ENCODE measurements at regions not wholly inside any gene's neighbourhood (a gene's known extent, or its start where the extent isn't known, plus 50 kb on each side); places are given as distances from the start of the nearest gene placed in this dataset.

DNA sequence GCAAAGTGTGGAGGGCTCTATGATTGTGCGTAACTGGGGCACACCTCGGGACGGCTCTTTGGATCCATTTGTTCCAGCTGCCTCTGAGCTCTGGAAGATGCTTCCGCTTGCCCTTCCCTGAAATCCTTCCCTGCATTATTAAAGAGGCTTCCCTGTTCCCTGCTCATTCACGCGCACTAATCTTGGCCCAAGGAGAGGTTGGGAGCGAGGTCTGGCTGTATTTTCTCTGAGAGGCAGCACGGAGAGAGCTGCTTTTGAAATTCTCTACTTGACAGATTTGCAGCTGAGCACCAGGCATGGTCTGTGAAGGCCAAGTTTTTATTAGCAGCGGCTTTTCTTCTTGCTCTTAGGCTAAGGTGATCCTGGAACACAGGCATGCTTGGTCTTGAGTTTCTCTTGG lies 94.8 kb upstream of the NTM start:
- no peaks in the 10 kb centered on the region for H3K9me3 ChIP-seq (ENCODE audit: control insufficient read depth in 3 of 3, low read length in 3 of 3)
- no peak overlapping the region for H3K9ac ChIP-seq (ENCODE audit: low read depth in 1 of 3, low read length in 3 of 3)
- no peak overlapping the region for H3K4me3 ChIP-seq (ENCODE audit: low read length in 3 of 3)
- H3K36me3 ChIP-seq (ENCODE audit: control insufficient read depth in 3 of 3, insufficient read depth in 3 of 3, low read length in 3 of 3), result no peaks in the 10 kb centered on the region
- H3K27ac ChIP-seq (ENCODE audit: low read depth, low read length), result no peak overlapping the region
- no peaks in the 10 kb centered on the region for H3K4me1 ChIP-seq (ENCODE audit: control insufficient read depth in 3 of 3, insufficient read depth in 3 of 3, low read length in 3 of 3)
- H3K27me3 ChIP-seq (ENCODE audit: control insufficient read depth in 3 of 3, insufficient read depth in 3 of 3, low read length in 3 of 3), result no peaks in the 10 kb centered on the region

GRCh38 chr11:131278472-131278871 lies 91.9 kb upstream of the NTM start:
- H3K27me3 ChIP-seq (ENCODE audit: control insufficient read depth in 3 of 3, insufficient read depth in 3 of 3, low read length in 3 of 3), result no peaks in the 10 kb centered on the region
- peaks cover 0 to 1% (median 0%) of the 10 kb centered on the region in 3 donors for H3K9me3 ChIP-seq (ENCODE audit: control insufficient read depth in 3 of 3, low read length in 3 of 3)
- H3K27ac ChIP-seq (ENCODE audit: low read depth, low read length), result no peak overlapping the region
- no peak overlapping the region for H3K4me3 ChIP-seq (ENCODE audit: low read length in 3 of 3)
- H3K9ac ChIP-seq (ENCODE audit: low read depth in 1 of 3, low read length in 3 of 3), result no peak overlapping the region
- H3K36me3 ChIP-seq (ENCODE audit: control insufficient read depth in 3 of 3, insufficient read depth in 3 of 3, low read length in 3 of 3), result no peaks in the 10 kb centered on the region
- no peaks in the 10 kb centered on the region for H3K4me1 ChIP-seq (ENCODE audit: control insufficient read depth in 3 of 3, insufficient read depth in 3 of 3, low read length in 3 of 3)

- H3K9me3 ChIP-seq (ENCODE audit: control insufficient read depth in 3 of 3, low read length in 3 of 3), result peaks cover 0 to 1% (median 0%) of the 10 kb centered on the region in 3 donors
- no peak overlapping the region for H3K9ac ChIP-seq (ENCODE audit: low read depth in 1 of 3, low read length in 3 of 3)
- H3K4me1 ChIP-seq (ENCODE audit: control insufficient read depth in 3 of 3, insufficient read depth in 3 of 3, low read length in 3 of 3), result no peaks in the 10 kb centered on the region
- no peak overlapping the region for H3K27ac ChIP-seq (ENCODE audit: low read depth, low read length)
- H3K4me3 ChIP-seq (ENCODE audit: low read length in 3 of 3), result no peak overlapping the region
- H3K27me3 ChIP-seq (ENCODE audit: control insufficient read depth in 3 of 3, insufficient read depth in 3 of 3, low read length in 3 of 3), result no peaks in the 10 kb centered on the region
- no peaks in the 10 kb centered on the region for H3K36me3 ChIP-seq (ENCODE audit: control insufficient read depth in 3 of 3, insufficient read depth in 3 of 3, low read length in 3 of 3)
Observed at GRCh38 chr11:131279654-131280384, 90.6 kb upstream of the NTM start.

GRCh38 chr11:131281316-131281715 lies 89.1 kb upstream of the NTM start:
- no peak overlapping the region for H3K9ac ChIP-seq (ENCODE audit: low read depth in 1 of 3, low read length in 3 of 3)
- no peak overlapping the region for H3K4me3 ChIP-seq (ENCODE audit: low read length in 3 of 3)
- no peak overlapping the region for H3K27ac ChIP-seq (ENCODE audit: low read depth, low read length)
- no peaks in the 10 kb centered on the region for H3K4me1 ChIP-seq (ENCODE audit: control insufficient read depth in 3 of 3, insufficient read depth in 3 of 3, low read length in 3 of 3)
- H3K9me3 ChIP-seq (ENCODE audit: control insufficient read depth in 3 of 3, low read length in 3 of 3), result peaks cover 0 to 1% (median 0%) of the 10 kb centered on the region in 3 donors
- no peaks in the 10 kb centered on the region for H3K36me3 ChIP-seq (ENCODE audit: control insufficient read depth in 3 of 3, insufficient read depth in 3 of 3, low read length in 3 of 3)
- no peaks in the 10 kb centered on the region for H3K27me3 ChIP-seq (ENCODE audit: control insufficient read depth in 3 of 3, insufficient read depth in 3 of 3, low read length in 3 of 3)

DNA sequence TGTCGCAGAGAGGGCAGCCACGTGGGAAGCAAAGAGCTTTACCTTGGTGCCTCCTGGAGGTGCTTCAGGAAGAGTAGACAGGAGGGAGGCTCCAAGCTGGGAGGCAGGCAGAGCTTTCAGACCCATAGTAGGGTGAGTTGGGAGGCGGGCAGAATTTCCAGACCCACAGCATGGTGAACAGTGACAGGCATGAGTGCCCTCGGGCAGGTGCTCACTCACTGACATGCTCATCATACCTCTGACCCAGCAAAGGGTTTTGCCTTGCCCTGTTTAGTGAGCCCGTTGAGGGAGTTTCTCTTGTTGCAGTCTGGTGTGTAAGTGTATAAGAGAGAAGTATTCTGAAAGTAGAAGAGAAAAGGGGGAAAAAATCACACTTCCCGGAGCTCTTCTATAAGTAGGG lies 86.4 kb upstream of the NTM start:
- Histone ChIP-seq H3K9me3 (ENCODE audit: control insufficient read depth in 3 of 3, low read length in 3 of 3) (peaks cover 0 to 1% (median 0%) of the 10 kb centered on the region in 3 donors), H3K27ac (ENCODE audit: low read depth, low read length) (no peak overlapping the region), H3K4me3 (ENCODE audit: low read length in 3 of 3) (no peak overlapping the region), H3K4me1 (ENCODE audit: control insufficient read depth in 3 of 3, insufficient read depth in 3 of 3, low read length in 3 of 3) (no peaks in the 10 kb centered on the region), H3K9ac (ENCODE audit: low read depth in 1 of 3, low read length in 3 of 3) (no peak overlapping the region), H3K36me3 (ENCODE audit: control insufficient read depth in 3 of 3, insufficient read depth in 3 of 3, low read length in 3 of 3) (no peaks in the 10 kb centered on the region), H3K27me3 (ENCODE audit: control insufficient read depth in 3 of 3, insufficient read depth in 3 of 3, low read length in 3 of 3) (peaks cover 0 to 2% (median 0%) of the 10 kb centered on the region in 3 donors)

DNA sequence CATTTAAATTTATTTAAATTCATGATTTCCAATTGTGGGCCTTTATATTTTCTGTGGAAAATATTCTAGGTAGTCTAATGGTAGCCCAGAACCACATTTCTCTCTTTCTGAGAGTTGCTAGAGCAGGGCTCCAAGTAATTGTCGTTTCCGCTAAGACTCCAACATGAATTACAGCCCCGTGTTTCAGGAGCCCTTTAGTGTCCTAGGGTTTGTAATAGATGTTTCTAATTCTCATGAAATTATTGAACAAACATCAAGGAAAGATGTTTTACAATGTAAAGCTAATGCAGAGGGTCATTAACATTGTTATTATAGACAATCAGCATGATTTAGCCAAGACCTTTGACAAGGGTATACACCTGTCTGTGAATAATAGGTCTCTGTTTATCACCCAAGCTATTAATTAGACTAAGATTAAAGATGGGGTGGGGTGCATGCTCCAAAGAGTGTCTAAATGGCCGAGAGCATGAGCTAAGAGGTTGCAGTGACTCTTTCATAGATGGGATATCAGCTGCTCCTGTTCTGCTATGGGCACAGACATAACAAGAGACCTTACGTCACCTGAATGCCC lies 81.8 kb upstream of the NTM start:
- Histone ChIP-seq H3K4me1 (ENCODE audit: control insufficient read depth in 3 of 3, insufficient read depth in 3 of 3, low read length in 3 of 3) (no peaks in the 10 kb centered on the region), H3K27ac (ENCODE audit: low read depth, low read length) (no peak overlapping the region), H3K27me3 (ENCODE audit: control insufficient read depth in 3 of 3, insufficient read depth in 3 of 3, low read length in 3 of 3) (peaks cover 0 to 2% (median 0%) of the 10 kb centered on the region in 3 donors), H3K9ac (ENCODE audit: low read depth in 1 of 3, low read length in 3 of 3) (no peak overlapping the region), H3K36me3 (ENCODE audit: control insufficient read depth in 3 of 3, insufficient read depth in 3 of 3, low read length in 3 of 3) (no peaks in the 10 kb centered on the region), H3K9me3 (ENCODE audit: control insufficient read depth in 3 of 3, low read length in 3 of 3) (no peaks in the 10 kb centered on the region), H3K4me3 (ENCODE audit: low read length in 3 of 3) (no peak overlapping the region)

DNA sequence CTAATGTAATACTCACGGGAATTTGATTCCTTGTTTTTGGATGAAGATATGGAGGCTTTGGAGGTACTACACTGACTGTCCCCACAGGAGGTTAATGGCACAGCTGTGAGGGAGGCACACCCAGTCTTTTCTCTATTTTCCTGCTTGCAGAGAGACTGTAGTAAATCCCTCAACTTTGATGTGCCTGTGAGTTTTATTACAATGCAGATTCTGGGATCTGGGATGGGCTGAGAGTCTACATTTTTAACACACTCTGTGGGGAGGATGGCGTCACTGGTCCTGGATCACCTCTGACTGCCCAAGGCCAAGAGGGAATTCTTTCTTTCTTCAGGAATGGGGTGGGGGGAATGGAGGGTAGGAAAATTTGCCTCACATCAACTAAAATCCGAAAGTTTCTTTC lies 80.2 kb upstream of the NTM start:
- no peaks in the 10 kb centered on the region for H3K36me3 ChIP-seq (ENCODE audit: control insufficient read depth in 3 of 3, insufficient read depth in 3 of 3, low read length in 3 of 3)
- peaks cover 0 to 2% (median 0%) of the 10 kb centered on the region in 3 donors for H3K27me3 ChIP-seq (ENCODE audit: control insufficient read depth in 3 of 3, insufficient read depth in 3 of 3, low read length in 3 of 3)
- H3K27ac ChIP-seq (ENCODE audit: low read depth, low read length), result no peak overlapping the region
- no peak overlapping the region for H3K4me3 ChIP-seq (ENCODE audit: low read length in 3 of 3)
- no peak overlapping the region for H3K9ac ChIP-seq (ENCODE audit: low read depth in 1 of 3, low read length in 3 of 3)
- H3K9me3 ChIP-seq (ENCODE audit: control insufficient read depth in 3 of 3, low read length in 3 of 3), result no peaks in the 10 kb centered on the region
- no peaks in the 10 kb centered on the region for H3K4me1 ChIP-seq (ENCODE audit: control insufficient read depth in 3 of 3, insufficient read depth in 3 of 3, low read length in 3 of 3)

DNA sequence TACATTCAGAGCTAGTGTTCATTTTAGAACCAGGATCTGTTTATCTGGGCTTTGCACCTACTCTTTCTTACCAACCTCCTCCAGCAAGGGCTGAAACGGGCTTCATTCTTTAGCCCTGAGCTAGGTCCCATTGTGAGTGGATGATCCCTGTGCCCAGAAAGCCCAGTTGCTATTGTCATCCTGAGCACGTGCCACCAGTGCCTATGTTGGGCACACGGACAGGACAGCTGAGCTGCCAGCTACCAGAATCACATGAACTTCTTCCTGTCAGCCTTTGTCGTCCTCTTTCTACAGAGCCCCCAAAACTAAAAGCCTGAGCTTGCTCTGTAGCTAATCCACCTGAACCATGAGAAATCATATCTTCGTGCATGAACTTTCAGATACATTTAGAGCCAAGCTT lies 74.4 kb upstream of the NTM start:
- H3K36me3 ChIP-seq (ENCODE audit: control insufficient read depth in 3 of 3, insufficient read depth in 3 of 3, low read length in 3 of 3), result no peaks in the 10 kb centered on the region
- H3K9ac ChIP-seq (ENCODE audit: low read depth in 1 of 3, low read length in 3 of 3), result no peak overlapping the region
- H3K27ac ChIP-seq (ENCODE audit: low read depth, low read length), result no peak overlapping the region
- H3K27me3 ChIP-seq (ENCODE audit: control insufficient read depth in 3 of 3, insufficient read depth in 3 of 3, low read length in 3 of 3), result peaks cover 0 to 13% (median 4%) of the 10 kb centered on the region in 3 donors
- no peaks in the 10 kb centered on the region for H3K9me3 ChIP-seq (ENCODE audit: control insufficient read depth in 3 of 3, low read length in 3 of 3)
- no peak overlapping the region for H3K4me3 ChIP-seq (ENCODE audit: low read length in 3 of 3)
- no peaks in the 10 kb centered on the region for H3K4me1 ChIP-seq (ENCODE audit: control insufficient read depth in 3 of 3, insufficient read depth in 3 of 3, low read length in 3 of 3)

DNA sequence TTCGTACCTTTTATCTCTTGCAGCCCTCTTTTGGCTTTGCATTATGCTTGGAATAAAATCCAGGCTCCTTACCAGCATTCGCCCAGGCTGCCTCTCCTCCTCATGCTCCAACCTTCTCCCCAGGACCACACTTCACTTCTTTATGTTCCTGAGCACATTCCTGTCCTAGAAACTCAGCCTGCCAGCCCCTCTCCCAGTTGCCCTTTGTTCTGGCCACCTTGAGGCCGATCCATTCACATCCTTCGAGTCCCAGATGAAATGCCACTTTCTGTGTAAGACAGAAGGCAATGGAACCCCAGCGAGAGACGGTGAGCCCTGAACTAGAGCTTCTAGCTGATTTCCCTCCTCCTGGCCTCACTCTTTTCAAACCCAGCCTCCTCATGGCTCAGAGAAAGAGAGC lies 73.0 kb upstream of the NTM start:
- Histone ChIP-seq H3K4me3 (ENCODE audit: low read length in 3 of 3) (no peak overlapping the region), H3K9me3 (ENCODE audit: control insufficient read depth in 3 of 3, low read length in 3 of 3) (no peaks in the 10 kb centered on the region), H3K36me3 (ENCODE audit: control insufficient read depth in 3 of 3, insufficient read depth in 3 of 3, low read length in 3 of 3) (no peaks in the 10 kb centered on the region), H3K27ac (ENCODE audit: low read depth, low read length) (no peak overlapping the region), H3K27me3 (ENCODE audit: control insufficient read depth in 3 of 3, insufficient read depth in 3 of 3, low read length in 3 of 3) (peaks cover 0 to 20% (median 4%) of the 10 kb centered on the region in 3 donors), H3K9ac (ENCODE audit: low read depth in 1 of 3, low read length in 3 of 3) (no peak overlapping the region), H3K4me1 (ENCODE audit: control insufficient read depth in 3 of 3, insufficient read depth in 3 of 3, low read length in 3 of 3) (no peaks in the 10 kb centered on the region)

GRCh38 chr11:131299598-131300438 lies 70.6 kb upstream of the NTM start:
- Histone ChIP-seq H3K9me3 (ENCODE audit: control insufficient read depth in 3 of 3, low read length in 3 of 3) (no peaks in the 10 kb centered on the region), H3K4me3 (ENCODE audit: low read length in 3 of 3) (no peak overlapping the region), H3K9ac (ENCODE audit: low read depth in 1 of 3, low read length in 3 of 3) (no peak overlapping the region), H3K36me3 (ENCODE audit: control insufficient read depth in 3 of 3, insufficient read depth in 3 of 3, low read length in 3 of 3) (no peaks in the 10 kb centered on the region), H3K4me1 (ENCODE audit: control insufficient read depth in 3 of 3, insufficient read depth in 3 of 3, low read length in 3 of 3) (no peaks in the 10 kb centered on the region), H3K27ac (ENCODE audit: low read depth, low read length) (no peak overlapping the region), H3K27me3 (ENCODE audit: control insufficient read depth in 3 of 3, insufficient read depth in 3 of 3, low read length in 3 of 3) (peaks cover 0 to 23% (median 4%) of the 10 kb centered on the region in 3 donors)

All from skeletal muscle tissue (tissue), 3 donors.